HG03280 (cell line): ENCODE measurements at regions not wholly inside any gene's neighbourhood (a gene's known extent, or its start where the extent isn't known, plus 50 kb on each side); places are given as distances from the start of the nearest gene placed in this dataset.
"Not testable (repeated sequence)": the region's sequence is repeated elsewhere in the genome, so short reads cannot be mapped to it uniquely, and the experiment has no call there.

Experiments
- ATAC-seq: cut with Tn5 transposase; IDR thresholded peaks from one replicate; pipeline ENCODE4 v1.9.1; 2021; ENCODE audit warnings: mild to moderate bottlenecking, moderate library complexity; ENCODE audit not compliant: unreplicated experiment

- not testable (repeated sequence) for ATAC-seq
Measured at GRCh38 chr14:106349678-106350457, 823.5 kb downstream of the TMEM121 start.

DNA sequence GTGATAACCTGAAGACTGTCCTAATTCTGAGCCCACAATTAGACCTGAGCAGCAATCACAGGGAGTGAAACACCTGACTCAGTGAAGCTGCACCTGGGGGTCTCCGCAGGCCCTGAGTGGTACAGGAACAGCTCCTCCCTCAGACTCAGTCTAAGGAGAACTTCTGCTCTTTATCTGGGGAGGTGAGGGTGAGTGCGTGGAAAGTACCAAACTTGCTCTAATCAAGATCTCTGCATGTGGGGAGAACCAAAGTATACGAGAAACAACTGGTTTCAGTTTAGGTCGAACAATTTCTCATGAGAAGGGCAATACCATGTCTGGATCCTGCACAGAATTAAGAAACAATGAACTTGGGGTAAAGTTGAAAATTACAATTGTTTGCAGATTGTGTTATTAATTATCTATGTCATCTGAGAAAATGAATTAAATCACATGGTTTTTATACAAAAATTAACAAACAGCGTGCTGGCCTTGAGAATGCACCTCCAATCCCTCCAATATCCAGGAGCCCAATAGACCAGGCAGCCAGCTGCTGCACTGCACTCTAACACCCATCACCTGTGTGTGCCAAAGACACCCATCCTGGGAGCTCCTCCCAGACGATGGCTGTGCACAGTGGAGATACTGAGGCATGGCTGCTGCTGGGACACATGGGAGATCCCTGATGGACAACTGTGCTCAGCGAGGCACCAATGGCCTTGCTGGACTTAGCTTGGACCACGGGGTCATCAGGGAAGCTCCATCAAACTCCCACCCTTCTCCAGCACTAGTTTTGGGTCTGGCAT lies 828.8 kb downstream of the TMEM121 start:
- not testable (repeated sequence) for ATAC-seq

- not testable (repeated sequence) for ATAC-seq
Measured at GRCh38 chr14:106355881-106356642, 829.7 kb downstream of the TMEM121 start.

DNA sequence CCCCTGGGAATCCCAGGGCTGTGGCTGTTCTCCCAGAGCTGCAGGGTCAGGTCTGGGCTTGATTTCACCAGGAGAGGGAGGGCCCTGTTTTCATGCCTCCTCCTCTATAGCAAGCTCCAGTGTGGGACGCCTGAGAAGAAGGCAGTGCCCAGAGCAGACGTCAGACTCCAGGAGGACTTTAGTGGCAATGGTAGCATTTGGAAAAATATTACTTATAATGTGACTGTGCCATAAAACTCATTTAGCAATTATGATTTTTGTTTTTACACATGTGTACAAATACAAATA lies 830.2 kb downstream of the TMEM121 start:
- ATAC-seq: not testable (repeated sequence)

DNA sequence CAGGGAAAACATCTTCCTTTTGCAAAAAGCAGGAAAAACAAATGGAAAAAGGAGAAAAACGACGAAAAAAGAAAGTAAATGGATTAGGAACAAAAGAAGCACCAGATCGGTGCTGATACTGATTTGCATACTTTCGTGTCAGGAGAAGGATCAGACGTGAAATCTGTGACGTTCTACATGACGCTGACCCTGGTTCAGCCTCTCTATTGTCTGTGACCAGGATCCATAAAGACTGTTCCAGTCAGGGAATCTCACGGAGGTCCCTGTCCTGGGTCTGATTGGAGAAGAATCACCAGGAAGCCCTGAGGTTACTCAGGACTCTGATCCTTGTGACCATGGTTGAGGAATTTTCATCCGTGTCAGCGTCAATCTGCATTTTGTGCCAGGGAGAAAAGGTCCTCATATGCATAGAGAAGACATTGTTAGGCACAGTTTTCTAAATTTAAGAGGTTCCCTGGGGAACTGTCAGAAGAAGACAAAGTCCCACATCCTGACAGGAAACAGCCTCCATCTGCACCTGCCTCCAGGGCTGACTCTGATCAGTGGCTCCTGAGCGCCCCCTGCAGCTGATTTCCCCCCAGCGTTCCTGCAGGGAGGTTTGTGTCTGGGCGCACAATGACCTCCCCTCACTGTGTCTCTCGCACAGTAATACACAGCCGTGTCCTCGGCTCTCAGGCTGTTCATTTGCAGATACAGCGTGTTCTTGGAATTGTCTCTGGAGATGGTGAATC lies 832.9 kb downstream of the TMEM121 start:
- ATAC-seq: not testable (repeated sequence)

DNA sequence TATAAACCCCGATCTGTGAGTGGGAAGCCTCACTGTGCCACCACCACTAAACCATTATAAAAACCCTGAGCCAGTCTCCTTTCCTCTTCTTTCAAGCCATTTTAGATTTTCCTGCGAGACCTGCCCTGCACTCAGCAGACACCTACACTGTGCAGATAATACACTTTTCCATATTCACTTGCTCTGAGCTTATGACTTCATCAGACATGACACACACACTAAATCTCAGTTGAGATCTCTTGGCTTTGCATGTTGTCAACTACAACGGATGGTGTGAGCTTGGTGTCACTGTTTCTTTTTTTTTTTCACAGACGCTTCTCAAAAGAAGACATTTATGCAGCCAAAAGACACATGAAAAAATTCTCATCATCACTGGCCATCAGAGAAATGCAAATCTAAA lies 839.0 kb downstream of the TMEM121 start:
- not testable (repeated sequence) for ATAC-seq

- not testable (repeated sequence) for ATAC-seq
Measured at GRCh38 chr14:106365894-106366293, 839.5 kb downstream of the TMEM121 start.

GRCh38 chr14:106366971-106367370 lies 840.6 kb downstream of the TMEM121 start:
- not testable (repeated sequence) for ATAC-seq

- ATAC-seq: not testable (repeated sequence)
Measured at GRCh38 chr14:106369456-106369855, 843.1 kb downstream of the TMEM121 start.

- no peak for ATAC-seq
Measured at GRCh38 chr14:106372870-106373652, 846.7 kb downstream of the TMEM121 start.

GRCh38 chr14:106373653-106374110 lies 847.3 kb downstream of the TMEM121 start:
- ATAC-seq: not testable (repeated sequence)

- ATAC-seq: no peak
Measured at GRCh38 chr14:106377432-106377831, 851.0 kb downstream of the TMEM121 start.

- no peak for ATAC-seq
Measured at GRCh38 chr14:106378191-106378590, 851.8 kb downstream of the TMEM121 start.

DNA sequence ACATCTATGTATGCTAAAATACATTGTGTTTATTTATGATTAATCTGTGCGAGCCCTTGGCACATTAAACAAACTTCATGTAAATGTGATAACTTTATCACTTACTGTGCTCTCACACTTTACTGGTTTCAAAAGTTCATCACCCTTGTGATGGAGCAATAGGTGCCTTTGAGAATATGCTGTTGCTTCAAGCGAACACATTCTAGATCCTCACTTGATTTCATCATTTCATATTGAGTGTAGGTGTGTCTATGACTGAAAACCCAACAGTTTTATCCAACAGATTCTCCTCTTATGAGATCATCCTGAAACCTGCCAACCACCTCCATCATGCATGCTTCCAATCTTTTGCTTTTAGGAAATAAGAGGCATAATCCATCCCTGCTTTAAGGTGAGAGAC lies 854.4 kb downstream of the TMEM121 start:
- ATAC-seq: no peak

DNA sequence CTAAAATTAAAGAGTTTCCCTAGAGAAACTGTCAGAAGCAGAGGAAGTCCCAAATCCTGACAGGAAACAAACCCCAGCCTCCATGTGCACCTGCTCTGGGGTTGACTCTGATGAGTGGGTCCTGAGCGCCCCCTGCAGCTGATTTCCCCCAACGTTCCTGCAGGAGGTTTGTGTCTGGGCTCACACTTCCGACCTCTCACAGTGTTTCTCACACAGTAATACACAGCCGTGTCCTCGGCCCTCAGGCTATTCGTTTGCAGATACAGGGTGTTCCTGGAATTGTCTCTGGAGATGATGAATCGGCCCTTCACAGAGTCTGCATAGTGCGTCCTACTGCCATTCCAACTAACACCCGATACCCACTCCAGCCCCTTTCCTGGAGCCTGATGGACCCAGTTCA lies 862.8 kb downstream of the TMEM121 start:
- not testable (repeated sequence) for ATAC-seq

GRCh38 chr14:106390401-106390800 lies 864.0 kb downstream of the TMEM121 start:
- ATAC-seq: no peak

DNA sequence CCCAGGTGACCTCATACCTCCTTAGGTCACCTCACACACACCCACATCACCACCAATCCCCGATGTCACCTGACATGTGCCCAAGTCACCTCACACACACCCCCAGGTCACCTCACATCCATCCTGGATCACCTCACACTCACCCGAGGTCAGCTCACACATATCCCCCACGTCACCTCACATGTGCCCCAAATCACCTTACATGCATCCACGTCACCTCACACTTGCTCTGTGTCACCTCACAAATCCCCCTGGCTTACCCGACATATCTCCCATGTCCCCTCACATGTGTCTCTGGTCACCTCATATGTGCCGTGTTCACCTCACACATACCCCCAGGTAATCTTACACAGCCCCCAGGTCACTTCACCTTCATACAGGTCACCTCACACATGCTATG lies 864.6 kb downstream of the TMEM121 start:
- no peak for ATAC-seq

DNA sequence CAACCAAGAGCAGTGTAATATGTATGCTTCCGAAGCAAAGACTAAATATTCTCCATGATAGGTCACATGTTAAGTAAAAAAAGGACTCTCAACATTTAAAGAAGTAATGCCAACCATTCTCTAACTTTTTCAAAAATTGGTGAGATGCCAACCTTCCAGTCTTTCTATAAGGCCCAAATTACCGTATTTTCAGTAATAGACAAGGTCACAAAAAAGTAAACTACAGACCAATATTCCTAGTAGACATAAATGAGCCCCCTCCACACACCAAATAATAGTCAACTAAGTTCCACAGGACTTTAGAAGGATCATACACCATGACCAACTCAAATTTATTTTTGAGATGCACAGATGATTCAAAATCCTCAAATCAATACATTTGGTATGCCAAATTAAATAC lies 867.4 kb downstream of the TMEM121 start:
- no peak for ATAC-seq

GRCh38 chr14:106395456-106396050 lies 869.2 kb downstream of the TMEM121 start:
- ATAC-seq: no peak

- no peak for ATAC-seq
Measured at GRCh38 chr14:106396999-106397398, 870.6 kb downstream of the TMEM121 start.
